GM18870 (cell line): ENCODE measurements at regions not wholly inside any gene's neighbourhood (a gene's known extent, or its start where the extent isn't known, plus 50 kb on each side); places are given as distances from the start of the nearest gene placed in this dataset.
"Not testable (repeated sequence)": the region's sequence is repeated elsewhere in the genome, so short reads cannot be mapped to it uniquely, and the experiment has no call there.

Source experiments
- ATAC-seq: cut with Tn5 transposase; IDR thresholded peaks from one replicate; pipeline ENCODE4 v1.9.1; 2021; ENCODE audit warnings: moderate library complexity; ENCODE audit not compliant: unreplicated experiment

DNA sequence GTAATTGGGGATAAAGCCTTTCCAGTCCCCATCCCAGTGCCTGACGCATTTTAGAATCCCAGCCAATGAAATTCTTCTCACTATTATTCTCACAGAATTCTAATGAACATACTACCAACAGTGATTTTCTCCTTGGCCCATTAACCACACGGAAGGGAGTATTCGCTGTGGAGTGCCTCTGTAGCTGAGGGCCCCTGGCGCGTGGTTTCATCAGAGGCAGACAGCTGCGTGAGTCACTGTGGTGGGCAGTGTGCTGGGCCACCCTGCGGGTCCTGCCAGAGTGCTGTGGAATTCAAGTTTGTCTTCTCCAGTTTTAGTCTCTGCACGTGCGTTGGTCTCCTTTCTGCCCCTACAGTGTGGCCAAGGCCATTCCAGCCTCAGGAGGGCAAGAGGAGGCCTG, 335.4 kb upstream of the FAT1 start:
- no peak for ATAC-seq

DNA sequence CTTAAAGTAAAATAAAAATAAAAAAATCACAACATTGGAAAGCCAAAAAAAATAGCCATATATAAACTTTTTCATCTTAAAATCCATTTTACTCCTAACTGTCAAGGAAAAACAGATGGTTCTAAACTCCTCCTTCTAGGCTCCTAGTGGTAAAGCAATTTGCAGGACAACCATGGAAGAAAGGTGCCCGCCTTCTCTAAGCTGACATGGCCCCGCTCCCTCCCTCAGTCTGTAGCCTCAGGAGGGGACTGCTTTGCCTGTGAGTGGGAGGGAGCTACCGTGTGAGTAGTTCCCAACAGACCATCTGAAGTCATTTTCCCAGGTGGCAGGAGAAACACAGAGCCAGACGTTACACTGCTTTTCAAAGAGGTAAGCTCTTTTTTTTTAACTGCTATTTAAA, 336.2 kb upstream of the FAT1 start:
- no peak for ATAC-seq

DNA sequence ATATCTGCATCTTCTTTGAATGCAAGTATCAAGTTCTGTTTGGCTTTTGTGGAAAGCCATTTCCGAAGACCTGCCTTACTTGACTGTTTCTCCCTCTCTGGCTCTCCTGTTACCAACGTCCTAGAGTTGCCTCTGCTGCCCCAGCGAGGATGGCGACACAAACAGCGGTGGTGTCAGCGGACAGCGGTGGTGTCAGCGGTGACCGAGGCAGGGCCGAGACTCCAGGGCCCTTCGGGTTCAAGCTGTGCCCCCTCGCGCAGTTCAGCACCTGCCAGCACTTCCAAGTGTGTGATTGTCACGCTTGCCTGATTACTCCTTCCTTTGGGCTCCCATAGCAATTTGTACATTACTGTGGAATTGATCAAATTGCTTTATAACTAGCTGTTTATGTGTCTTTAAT, 336.9 kb upstream of the FAT1 start:
- ATAC-seq, result no peak

DNA sequence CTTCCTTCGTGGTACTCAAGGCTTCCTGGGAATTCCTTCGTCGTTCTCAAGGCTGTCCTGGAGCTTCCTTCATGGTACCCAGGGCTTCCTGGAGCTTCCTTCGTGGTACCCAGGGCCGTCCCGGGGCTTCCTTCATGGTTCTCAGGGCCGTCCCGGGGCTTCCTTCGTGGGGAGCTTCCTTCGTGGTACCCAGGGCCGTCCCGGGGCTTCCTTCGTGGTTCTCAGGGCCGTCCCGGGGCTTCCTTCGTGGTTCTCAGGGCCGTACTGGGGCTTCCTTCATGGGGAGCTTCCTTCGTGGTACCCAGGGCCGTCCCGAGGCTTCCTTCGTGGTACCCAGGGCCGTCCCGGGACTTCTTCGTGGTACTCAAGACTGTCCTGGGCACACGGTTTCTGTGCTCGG, 339.6 kb upstream of the FAT1 start:
- no peak for ATAC-seq

DNA sequence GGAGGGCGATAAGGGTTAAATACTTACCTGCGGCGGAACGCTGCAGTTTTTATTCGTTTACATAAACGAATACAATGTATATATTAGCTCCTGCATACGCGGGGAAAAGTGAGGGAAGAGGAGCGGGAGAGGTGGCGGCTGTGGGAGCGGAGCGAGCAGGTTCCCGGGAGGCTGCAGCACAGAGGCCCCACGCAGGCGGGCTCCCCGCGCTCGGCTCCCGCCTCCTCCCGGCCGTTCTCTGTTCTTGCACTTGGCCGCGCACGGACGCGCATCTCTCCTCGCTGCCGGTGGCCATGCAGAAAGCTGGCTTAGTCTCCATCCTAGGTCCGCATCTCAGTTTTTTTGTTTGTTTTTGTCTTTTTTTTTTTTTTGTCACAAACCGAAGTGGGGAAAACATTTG, 340.4 kb upstream of the FAT1 start:
- no peak for ATAC-seq

DNA sequence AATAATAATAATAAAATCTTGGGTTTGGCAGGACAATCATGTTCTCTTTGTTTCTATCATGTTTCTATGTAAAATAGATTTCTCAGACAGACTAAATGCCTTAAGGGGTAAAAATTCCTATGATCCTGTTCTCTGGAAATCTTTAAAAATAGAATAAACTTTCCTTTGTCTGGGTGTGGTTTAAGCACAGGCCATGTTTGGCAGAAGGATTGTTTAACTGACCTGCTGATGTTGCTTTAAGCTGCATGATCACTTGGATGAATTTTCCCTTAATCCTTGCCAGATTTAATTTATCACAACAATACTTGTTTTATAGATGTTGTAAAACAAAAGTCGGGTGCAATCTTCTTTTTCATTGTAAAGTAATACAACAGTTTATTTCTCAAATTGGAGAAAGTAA, 341.7 kb upstream of the FAT1 start:
- no peak for ATAC-seq

DNA sequence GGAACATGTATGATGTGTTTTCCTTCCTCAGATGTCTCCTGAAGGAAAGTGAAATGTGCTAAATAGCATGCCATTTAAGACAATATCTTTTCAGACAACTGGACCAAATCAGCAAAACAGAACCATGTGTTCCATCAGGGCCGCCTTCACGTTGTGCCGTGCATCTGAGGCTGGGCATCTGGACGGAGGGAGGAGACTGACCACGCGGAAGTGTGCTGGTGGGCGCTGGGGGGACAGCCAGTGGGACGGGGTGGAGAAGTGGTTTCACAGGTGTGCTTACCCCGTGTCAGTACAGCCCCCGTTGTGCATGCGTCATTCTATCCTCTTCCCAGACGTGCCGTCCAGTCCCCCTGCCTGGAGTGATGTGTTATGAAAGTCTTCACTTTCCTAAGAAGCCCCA, 342.1 kb upstream of the FAT1 start:
- ATAC-seq, result no peak

DNA sequence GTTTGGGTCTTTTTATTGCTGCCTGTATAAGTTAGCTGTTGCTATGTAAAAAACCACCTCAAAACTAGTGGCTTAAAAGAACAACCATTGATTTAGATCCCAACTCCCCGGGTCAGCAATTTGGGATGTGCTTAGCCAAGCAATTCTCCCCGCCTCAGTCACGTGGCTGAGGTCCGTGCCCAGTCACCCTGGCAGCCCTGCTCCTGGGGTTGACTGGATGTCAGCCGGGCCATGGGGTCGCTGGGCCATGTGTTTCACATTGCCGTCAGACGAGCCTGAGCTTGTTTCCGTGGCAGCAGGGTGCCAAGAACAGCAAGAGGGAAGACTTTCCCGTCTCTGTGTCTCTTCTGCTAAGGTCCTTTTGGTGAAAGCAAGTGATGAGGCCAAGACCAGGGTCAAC, 345.7 kb upstream of the FAT1 start:
- ATAC-seq, result no peak

DNA sequence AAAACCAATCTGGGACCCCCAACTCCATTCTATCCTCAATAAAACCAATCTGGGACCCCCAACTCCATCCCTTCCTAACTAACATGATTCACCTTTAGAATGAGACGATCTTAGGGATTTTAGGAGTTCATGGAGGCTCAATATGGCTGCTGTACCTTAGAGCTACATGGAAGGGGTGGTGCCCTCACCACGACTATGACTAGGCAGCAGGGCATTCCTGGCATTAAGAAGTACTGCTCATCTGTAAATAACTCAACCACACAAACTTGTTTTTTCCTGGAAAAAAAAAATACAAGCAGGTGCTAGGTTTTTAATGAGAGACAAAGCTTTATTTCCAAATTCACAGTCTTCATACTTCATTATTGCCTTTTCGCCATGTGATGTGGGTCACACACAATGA, 346.5 kb upstream of the FAT1 start:
- ATAC-seq, result no peak

DNA sequence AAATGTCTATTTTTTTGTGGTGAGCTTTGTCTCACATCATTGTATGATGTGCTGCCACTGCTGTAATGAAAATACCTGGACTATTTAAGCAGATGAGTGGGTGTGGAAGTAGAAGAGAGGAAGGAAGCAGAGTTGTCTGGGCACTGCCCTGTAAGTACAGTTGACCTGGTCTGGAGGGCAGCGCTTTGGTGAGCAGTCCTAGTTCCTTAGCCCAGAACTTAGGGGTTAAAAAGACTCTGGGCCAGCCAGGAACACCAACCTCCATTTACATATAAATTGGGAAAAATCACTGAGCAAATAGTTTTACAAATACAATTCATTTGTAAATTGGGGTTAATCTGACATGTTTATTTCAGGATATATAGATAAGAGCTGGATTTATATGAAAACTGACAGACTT, 347.1 kb upstream of the FAT1 start:
- no peak for ATAC-seq

DNA sequence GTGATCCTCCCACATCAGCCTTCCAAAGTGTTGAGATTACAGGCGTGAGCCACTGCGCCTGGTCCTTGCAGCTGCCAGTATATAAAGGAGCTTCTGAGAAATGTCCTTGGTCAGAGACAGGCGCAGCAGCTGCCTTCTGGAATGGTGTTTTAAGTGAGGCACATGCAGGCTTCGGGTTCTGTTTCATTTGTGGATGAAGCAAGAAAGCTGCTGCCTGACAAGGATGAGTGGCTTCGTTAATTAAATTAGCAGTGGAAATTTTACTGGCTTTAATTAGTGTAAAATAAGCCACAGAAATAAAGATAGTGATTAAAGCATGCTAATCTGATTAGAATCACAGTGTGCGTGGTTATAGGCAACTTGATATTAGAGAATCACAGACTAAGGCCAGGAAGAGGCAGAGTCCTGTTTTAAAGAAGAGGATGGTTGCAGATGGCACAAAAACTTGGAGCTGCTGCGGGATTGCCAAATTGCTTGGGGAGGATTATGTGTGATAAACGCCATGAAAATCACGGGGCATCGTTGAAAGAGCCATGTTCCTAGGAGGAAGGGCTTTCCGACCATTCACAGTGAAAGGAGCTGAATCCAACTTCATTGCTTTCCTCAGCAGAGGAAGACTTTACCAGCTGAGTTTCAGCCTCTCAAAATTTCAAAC, 348.4 kb upstream of the FAT1 start:
- ATAC-seq, result no peak

DNA sequence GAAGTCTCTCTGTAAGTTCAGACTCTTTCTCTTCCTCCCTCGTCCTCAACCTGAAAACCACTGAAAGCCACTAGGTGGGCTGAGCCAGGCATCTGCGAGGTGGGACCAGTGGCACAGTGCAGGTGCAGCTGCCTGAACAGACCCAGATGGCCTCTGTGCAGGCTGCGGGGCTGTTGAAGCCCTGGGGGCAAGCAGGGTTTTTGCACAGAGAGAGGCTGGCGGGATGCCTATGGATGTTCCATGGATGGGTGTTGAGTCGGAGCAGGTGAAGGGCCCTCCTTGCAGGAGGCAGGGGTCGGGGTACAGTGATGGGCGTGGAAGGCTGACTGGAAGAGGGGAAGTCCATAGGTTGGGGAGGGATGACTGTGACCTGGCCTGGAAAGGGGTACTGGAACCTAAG, 350.2 kb upstream of the FAT1 start:
- no peak for ATAC-seq

DNA sequence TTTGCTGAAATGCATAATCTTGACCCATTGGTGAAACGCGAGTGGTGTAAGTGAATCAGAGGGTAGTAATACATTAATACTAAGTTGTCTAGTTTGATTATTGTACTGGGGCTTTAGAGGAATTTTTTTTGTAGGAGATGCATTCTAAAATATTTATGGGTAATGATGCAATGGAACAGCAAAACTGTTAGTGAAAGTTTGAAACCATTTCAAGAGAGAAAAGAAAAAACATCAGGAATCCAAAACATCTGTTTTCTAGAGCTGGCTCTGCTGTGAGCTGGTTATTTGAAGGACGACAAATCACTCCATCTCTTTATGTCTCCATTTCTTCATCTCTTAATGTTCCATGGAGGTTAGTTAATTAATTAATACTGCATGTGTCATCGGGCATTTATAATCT, 351.9 kb upstream of the FAT1 start:
- ATAC-seq, result no peak

DNA sequence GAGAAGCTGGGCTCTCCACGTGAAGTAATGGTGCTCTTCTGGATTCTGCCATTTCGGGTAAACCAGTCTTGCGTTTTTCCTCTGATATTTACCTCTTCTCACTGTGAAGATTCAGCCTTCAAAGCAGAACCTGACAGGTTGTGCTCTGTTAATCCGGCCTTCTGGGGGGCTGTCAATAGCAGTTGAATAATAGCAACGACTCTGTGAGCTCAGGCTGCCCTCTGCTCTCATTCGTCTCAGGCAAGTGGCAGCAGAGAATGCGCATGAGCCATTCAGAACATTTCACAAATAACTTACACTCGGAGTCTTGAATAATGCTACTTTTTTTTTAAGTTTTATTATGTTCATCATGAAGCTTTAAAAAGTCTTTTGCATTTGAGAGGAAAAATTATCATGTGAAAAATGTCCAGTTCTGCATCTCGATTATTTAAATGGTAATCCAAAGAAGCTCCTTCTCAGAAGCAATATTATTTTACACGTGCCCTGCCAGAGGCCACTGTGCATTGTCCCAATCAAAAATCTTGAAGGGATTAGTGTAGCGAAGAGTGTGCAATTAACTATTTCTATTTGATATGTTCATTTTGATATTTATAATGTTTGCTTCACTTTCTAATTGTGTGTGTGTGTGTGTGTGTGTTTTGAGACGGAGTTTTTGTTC, 354.2 kb upstream of the FAT1 start:
- ATAC-seq, result no peak

DNA sequence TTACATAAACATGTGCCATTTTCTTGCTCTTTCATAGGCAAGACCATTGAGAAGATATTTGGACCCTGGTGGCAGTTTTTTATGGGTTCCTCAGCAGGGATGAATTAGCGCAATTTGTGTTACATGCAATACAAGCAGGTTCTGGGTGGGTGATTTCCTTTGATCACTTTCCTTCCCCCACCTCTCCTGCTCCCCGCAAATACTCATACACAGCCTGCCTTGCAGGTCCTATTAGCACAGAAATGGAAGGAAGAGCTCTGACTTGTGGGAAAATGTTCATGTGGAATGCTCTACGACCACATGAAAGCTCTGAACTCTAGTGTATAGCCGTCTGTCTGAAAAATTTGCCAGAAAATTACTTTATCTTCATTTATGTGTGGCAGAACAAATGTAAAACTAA, 361.0 kb upstream of the FAT1 start:
- ATAC-seq, result no peak

DNA sequence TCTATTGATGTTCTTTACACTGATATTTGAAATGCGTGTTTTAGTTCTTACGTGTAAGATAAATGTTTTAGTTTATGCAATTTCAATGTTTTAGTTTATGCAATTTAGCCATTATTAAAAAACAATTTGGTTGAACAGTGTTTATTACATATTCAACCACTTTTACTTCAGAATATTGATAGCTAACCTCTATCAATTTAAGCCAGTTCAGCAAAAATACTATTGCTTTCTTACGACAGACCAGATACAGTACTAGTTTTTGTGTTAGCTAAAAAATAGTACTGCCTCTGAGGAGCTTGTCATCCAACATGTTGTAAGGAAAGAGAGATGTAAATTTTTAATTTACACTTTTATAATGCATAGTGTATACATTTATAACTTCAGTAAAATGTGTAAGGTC, 361.7 kb upstream of the FAT1 start:
- no peak for ATAC-seq

DNA sequence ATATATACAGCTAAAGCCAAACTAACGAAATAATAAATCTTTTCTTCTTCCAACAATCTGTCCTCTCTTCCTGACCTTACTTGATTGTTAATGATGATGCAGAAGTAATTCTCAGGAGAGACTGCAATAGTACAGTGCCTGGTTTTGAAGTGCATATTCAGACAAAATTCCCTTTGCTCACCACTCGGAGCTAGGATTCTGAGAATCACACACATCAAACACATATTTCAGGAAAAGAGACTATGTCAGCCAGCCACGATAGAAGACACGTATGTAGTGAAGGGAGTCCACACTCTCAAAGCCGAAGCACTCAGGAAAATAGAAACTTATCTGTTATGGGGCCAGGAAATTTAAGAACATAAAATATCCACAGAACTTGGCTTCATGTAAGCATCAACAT, 362.5 kb upstream of the FAT1 start:
- ATAC-seq, result no peak

DNA sequence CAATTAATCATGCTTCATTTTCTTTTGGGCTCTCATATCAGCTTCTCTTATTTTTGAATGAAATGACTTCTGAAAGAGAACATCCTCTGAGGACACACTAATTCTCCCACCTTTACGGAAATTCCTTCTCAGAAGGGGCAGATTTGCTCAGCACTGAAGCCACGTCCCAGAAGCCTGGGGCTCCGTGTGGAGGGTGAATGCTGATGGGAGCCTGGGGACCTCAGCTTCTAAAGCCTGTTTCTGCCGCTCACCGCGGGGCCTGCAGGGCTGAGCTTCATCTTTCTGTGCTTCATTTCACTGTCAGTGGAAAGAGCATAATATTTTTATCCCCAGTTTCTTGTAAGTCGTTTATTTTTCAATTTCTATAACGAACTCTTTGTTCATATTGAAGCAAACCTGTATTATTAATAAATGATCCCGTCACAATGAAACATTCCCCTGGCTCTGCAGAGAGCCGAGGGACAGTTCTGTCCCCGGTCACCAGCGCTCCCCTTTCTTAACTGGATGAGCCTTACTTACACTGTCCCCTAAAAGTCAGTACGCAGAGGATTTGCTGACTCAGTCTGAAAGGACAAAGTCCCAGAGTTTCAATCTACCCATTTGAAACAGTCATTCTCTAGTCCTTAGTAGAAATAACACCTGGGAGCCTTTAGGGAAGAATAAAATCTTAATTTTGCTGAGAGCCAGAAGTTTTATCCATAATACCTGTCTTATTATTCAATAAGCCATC, 364.6 kb upstream of the FAT1 start:
- ATAC-seq, result no peak

DNA sequence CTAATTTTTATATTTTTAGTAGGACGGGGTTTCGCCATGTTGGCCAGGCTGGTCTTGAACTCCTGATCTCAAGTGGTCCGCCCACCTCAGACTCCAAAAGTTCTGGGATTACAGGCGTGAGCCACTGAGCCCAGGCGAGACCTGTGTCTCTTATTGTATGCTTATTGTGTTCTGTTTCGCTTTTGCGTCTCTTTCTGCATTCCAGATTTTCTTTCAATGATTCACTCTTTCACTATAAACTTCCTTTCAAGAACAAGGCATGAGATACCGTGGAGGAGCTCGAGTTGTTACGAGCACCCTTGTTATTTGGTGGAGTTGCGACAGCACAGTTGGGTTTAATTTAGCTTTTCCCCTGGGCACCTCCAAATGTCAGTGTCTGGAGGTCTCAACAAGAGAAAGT, 366.7 kb upstream of the FAT1 start:
- ATAC-seq, result no peak

DNA sequence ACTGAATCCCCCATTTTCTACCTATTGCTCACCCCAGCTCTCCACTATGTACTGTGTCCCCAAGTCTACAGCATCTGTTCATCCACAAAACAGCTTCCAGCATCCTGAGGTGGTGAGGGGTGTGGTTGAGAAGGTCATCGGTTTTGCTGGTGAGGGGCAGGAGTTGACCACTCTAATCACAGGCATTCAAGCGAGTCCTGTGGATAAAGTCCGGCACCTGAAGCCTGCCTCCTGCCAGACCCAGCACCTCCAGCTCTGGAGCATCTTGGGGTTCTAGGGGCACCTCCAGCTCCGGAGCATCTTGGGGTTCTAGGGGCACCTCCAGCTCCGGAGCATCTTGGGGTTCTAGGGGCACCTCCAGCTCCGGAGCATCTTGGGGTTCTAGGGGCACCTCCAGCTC, 367.2 kb upstream of the FAT1 start:
- ATAC-seq, result not testable (repeated sequence)

DNA sequence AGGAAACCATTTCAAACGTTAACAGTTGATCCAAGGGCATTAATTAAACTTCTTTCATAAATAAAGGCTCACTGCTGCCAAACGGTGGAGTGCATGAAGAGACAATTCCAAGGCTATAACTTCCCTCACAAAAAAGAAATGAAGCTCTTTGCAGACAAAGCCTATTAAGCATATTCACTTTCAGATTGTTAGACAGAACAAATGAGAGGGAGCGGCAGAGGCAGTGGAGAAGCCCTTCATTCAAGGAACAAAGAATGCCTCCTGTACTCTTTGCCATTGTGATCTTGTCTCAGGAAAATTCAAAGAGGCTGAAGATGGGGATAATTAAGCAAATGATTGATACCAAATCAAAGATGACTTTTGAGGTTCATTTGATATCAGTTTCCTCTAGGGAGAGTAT, 370.5 kb upstream of the FAT1 start:
- ATAC-seq, result no peak

DNA sequence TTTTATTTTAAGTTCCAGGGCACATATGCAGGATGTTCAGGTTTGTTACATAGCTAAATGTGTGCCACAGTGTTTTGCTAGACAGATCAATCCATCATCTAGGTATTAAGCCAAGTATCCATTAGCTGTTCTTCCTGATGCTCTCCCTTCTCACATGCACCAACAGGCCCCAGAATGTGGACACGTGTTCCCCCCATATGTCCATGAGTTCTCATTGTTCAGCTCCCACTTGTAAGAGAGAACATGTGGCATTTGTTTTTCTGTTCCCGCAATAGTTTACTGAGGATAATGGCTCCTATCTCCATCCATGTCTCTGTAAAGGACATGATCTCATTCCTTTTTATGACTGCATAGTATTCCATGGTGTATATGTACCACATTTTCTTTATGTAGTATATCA, 374.8 kb upstream of the FAT1 start:
- no peak for ATAC-seq

DNA sequence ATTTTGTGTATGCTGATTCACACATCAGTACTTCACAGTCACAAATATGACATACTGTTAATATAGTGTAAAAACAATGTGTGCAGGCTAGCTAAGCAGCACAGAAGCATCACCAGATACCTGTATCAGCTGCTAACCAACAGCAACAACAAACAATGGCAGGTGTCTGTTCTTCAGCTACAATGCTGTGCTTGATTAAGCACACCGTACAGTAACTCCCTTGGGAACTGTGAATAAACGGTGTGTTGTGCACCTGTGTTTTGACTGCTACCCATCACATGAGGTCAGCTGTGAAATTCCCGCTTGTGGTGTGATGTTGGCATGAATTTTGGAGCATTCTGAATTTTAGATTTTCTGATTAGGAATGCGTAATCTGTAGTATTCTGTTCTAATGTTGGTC, 379.7 kb upstream of the FAT1 start:
- ATAC-seq, result no peak
